NCI-H1048 (cell line): ENCODE measurements at regions not wholly inside any gene's neighbourhood (a gene's known extent, or its start where the extent isn't known, plus 50 kb on each side); places are given as distances from the start of the nearest gene placed in this dataset.

ENCODE experiments used
- DNase-seq: peaks from one replicate; lab custom pipeline; 2025; lab: John Stamatoyannopoulos, UW

DNA sequence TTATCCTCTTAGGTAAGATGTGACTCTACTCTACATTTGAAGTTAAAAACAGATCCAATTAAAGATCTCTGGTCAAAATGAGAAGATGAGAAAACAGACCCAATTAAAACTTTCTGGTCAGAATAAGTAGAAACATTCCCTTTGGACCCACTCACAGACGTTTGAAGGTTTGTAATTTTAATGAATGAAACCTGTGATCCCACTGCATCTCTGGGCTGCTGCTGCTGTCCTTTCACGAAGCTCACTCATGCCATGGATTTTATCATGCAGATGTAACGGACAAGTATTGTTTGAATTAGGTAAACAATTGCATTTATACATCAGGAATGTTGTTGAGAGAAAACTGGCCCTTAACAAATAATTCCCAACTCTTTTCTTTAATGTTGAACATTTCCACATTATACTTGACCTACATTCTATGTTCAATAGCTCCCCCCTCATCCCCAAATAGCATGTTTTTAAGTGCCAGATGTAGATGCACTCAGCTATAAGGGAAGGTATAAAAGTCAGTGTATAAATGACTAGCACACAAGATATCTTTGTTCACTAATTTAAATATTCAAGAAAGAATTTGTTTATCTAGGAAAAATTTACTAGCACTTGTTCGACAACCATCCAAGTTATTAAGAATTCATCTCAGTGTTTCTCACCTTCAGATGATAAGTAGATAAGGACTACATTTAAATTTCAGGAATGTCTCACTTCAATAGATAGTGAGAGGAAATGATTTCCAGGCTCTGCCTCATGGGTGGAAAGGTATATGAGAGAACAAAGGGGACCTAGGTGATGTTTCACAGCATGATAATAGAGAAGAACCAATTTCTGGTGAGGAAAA is 202.3 kb upstream of the LMNTD1 start:
- DNase-seq: no peak

DNA sequence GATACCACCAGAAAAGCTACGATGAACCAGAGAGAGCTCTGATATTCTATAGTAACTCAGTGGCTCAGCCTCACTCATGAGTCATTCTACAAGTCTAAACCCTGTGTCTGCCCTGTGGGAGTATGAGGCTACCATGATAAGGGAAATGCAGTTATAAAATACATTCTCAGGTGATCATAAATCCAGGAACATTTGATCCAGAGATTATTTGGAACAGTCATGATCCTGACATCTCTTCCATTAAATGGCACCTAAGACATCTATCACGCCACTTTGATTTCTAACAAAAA is 202.6 kb upstream of the RASSF8 start:
- DNase-seq: no peak

DNA sequence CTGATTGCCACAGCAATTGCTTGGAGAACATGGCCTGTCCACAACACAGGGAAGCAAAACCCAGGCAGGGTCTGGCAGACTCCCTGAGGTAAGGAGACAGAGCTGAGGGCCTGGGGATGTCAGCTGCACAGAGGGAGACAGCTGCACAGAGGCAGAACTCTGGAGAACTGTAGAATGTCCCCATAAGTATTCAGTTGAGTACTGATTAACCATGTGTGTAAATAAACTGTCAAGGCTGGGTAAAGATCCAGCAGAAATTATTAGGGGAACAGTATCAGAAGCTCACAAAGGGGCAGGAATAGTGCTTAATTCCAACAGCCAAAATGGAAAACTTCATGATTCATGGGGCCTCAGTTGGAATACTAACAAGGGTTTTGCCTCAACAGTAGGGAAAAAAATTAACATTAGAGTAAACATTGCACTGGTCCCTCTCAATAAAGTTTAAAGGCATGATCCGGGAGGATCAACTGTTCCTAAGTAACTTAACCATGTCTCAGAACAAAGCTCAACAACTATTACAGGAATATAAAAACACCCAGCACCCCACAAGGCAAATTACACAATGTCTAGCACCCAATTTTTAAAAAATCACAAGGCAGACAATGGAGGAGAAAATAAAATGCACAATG is 201.3 kb upstream of the RASSF8 start:
- DNase-seq: no peak

DNA sequence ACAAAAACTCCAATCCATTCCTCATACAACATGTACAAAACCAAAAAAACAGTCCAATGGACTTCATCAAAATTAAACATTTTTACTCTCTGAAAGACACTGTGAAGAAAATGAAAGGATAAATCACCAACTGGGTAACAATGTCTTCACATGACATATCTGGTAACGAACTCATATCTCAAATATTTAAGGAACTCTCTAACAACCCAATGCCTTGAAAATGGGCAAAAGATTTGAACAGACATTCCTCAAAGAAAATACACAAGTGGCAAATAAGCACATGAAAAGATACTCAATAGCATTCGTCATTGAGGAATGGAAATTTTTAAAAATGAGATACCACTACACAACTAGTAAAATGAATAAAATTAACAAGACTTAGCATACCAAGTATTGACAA is 198.7 kb upstream of the RASSF8 start:
- no peak for DNase-seq

DNA sequence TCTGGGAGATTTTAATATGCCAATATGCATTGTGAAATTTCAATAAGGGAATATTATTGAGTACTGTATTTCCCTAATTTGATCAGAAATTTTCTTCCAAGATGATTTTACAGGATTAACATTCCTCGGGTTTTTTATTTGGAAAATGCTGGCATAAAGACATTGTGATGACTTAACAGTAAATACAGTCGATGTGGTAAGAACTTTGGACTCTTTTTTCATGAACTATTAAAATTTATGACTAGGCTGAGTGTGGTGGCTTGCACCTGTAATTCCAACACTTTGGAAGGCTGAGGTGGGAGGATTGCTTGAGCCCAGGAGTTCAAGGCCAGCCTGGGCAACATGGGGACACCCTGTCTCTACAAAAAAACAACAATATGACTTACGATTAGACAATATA is 197.1 kb upstream of the RASSF8 start:
- no peak for DNase-seq

DNA sequence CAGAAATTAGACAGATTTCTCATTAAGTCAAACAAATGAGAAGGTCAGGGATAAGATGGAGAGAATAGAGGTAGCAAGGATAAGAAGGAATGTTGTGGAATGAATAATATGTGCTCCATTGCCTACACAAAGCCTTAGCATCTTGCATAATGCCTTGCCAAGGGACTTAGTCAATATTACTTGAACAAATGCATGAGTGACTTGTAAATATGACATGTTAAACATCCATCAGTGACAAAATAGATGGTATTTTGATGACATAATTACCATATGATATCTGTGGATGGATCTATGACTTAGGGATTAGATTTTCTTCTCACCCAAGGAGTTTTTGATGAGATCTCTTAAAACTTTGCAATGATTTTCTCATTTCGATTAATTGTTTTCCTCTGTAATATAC is 194.1 kb upstream of the RASSF8 start:
- DNase-seq: no peak

DNA sequence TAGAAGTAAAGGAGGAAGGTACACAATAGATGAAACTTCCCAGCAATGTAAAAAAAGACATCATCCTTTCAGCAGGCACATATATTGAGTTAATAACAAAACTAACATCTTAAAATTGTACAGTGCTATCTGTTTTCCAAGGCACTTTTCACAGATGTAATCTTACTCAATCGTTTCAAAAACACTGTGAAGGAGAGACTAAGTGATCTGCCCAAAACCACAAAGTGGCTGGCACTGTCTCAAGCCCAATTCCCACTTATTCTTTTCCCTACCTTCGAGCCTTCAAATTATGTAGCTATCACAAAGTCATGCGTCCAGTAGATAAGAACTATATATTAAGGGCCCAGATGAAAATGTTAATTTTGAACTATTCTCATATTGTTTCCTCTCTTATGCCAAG is 193.6 kb upstream of the RASSF8 start:
- no peak for DNase-seq

DNA sequence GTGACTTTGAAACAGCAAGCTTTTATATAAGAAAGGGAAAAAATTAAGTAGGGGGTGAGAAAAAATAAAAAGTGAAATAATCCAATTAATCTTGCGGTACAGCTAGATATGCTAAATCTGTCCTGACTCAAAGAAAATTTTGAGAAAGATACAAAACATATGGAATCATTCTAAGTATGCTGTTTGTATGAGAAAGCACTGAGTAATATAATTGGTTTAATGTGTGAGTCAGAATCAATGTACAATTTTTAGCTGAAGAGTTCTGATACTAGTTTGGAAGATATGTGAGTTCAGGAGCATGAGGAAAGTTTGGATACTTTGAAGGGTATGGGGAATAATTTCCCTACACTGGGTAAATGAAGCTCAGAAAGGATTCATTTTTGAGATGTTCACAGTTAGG is 190.9 kb upstream of the RASSF8 start:
- no peak for DNase-seq

DNA sequence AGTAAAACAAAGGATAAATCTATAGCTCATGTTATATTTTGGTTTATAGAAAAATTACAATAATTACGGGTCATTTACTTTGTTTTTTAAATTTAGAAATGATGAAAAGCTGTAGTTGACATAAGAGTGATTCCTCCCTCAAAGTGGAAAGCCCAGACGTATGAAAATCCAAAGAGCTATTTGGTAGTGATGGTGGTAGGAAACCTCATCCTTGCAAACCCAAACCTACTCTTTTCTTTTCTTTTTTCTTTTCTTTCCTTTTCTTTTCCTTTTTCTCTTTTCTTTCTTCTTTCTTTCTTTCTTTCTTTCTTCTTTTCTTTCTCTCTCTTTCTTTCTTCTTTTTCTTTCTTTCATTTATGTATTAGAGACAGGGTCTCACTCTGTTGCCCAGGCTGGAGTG is 190.3 kb upstream of the RASSF8 start:
- DNase-seq: no peak

DNA sequence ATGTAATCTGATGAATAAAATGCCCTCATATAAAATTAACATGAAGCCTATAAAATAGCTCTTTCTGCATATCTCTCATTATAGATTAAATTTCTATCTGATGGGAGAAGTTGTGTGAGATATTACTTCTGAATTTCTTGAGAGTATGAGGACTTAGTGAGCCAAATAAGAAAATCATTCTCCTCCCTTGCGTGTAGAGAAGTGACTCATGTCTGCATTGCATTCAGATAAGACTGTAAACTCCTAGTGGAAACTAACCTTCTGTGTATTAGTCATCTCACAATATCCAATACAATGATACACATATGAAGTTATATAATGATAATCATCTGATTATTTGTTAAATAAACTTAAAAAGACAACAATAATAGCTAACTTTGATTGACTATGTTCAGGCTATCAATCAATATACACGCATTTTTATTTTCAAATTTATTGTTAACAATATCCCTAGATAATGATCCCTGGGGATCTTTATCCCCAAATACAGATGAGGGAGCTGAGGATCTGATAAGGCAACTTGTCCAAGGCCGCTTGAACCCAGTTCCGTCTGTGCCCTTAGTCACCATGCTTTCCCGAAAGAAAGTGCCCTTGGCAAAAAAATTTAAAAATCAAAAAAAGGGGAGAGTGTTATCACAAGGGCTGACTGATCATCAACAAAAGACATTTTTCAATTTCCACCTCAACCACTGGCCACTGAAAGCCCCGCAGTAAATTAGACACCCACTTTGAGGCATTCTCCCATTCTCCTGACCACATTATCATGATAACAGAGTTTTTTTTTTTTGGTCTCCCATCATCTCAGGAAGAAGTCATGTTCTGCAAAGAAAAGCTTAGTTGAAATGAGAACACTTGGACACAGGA is 189.2 kb upstream of the RASSF8 start:
- DNase-seq: no peak

DNA sequence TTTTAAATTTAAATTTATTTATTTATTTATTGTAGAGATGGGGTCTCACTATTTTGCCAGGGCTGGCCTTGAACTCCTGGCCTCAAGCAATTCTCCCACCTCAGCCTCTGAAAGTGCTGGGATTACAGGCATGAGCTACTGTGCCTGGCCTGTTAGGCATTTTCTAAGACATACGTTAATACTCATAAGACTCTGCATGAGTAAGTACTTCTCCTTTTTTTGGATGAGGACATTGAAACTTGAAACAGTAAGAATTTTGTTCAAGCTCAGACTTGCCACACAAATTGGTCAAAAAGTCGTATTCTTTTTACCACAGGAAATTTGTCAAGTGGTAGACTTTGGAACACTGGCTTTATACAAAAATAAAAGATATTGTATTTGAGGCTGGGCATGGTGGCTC is 187.4 kb upstream of the RASSF8 start:
- DNase-seq: no peak

DNA sequence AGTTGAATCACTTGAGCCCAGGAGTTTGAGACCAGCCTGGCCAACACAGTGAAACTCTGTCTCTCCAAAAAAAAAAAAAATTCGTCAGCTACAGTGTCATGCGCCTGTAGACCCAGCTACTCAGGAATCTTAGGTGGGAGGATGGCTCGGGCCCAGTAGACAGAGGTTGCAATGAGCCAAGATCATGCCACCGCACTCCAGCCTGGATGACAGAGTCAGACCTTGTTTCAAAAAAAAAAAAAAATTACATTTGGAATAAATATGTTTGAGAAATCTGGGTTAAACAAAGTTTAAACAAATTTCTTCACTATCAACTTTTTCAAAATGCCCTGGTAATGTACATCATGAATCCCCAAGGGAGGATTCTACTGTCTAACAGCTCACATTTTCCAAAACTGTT is 187.0 kb upstream of the RASSF8 start:
- no peak for DNase-seq

DNA sequence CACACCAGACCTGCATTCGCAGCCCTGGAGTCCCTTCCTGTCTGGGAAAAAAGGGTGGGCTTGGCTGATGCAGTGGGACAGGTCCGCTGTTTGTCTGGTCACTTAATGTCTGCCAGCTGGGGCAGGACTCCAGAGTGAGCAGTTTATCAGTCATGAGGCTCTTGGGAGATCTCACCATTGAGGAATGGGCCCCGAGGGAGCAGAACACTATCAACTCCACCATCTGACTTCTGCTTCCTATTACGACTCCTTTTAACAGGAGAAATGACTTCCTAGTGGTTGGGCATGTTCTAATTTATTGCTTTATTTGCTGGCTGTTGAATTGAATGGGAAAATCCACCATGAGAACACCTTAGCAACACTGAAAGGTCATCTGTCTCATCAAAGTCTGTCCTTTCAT is 182.5 kb upstream of the RASSF8 start:
- DNase-seq: no peak

DNA sequence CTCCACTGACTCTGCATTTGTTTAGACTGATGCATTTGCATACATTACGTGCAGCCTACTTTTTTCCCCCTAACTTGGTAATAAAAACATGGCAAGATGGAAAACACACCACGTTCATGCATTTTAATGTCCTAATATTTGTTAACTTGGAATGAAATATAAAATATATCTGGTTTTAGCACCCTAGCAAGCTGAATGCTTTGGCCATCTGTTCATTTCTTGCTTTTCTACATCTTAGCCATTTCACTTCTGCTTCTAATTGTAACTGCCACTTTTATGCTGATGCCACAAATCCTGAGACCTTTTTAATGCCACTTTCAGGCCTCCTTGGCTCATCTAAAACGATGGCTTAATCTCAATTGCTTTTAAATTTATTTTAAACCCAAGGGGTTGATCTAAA is 177.7 kb upstream of the RASSF8 start:
- DNase-seq: no peak

DNA sequence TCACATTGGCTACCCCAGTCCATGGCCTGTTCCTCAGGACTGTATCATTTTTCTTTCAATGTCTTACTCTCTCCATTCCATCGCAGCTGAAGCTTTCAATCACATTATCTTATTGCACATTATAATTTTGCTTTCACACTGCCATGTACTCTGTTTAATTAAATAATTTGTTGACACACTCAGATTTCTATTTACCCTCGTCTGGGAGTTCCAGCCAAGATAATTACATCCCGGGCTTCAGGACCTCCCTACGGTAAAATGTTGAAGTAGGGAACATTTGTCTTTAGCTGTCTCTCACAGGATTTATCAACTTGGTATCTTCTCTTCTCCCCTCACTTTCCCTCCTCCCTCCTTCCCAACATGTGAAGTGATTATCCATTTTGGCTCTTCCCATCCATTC is 177.2 kb upstream of the RASSF8 start:
- DNase-seq: no peak

DNA sequence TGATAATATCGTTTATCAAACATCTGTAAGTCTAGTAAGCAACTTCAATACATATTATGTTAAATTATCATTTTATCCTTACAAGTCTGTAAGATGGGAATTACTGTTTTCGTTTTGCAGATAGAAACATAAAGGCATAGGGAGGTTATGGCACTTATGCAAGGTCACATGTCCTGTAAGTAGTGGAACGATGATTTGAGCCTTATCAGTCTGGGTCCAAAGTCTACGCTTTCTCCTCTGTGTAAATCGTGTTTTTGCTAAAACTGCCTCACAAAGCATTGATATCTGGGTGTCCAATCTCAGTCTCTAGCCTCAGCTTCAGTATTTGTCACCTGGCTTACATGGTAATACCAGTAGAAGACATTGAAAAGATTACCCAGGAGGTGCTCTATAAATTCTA is 174.9 kb upstream of the RASSF8 start:
- no peak for DNase-seq

DNA sequence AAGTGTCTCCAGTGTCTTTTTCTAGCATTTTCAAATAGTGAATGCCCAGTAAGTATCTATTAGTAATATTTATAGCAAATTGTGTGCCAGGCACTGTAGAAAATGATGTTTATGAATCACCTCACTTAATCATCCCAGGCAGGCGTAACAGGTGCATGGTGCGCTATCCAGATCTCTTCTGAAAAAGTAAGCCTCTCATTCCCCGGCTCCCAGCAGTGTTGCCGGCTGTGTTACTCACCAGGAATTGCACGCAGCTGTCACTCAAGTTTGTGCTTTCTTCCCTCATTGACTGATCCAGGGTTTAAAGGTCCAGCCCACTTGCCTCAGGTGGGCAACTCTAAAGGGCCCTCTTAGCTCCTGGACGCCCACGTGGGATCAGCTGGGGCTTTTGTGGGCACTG is 173.8 kb upstream of the RASSF8 start:
- no peak for DNase-seq

DNA sequence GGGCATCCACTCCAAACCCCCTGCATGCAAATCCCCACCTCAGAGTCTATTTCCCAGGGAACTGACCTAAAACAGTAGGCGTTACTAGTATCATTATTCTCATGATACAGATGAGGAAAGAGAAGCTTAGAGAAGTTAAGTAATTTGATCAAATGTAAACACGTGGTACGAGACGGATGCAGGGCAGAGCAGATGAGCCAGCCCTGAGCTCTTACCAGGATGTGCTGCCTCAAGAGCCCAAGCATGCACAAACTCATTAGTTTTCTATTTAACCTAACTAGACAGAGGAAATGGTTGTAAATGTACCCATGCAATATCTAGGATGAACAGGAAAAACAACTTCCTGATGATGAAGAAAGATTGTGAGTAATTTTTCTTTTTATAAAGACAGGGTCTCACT is 173.3 kb upstream of the RASSF8 start:
- no peak for DNase-seq

DNA sequence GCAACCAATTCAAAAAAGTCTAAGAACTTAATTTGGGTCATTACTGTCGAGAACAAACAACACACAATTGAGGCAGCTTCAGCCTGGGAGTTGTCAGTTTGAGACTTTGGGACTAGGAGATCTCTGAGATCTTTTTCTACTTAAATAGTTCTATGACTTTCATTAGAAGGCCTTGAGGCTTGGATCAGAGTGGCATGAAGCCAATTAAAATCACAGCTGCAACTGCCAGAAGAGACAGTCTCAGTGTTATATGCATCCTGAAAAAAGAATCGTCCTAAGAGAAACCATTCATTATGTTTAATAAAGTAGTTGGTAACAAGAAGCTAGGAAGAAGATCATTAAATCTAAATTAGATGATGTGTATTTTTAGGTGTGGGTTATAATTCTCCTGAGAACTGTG is 170.8 kb upstream of the RASSF8 start:
- DNase-seq: no peak

DNA sequence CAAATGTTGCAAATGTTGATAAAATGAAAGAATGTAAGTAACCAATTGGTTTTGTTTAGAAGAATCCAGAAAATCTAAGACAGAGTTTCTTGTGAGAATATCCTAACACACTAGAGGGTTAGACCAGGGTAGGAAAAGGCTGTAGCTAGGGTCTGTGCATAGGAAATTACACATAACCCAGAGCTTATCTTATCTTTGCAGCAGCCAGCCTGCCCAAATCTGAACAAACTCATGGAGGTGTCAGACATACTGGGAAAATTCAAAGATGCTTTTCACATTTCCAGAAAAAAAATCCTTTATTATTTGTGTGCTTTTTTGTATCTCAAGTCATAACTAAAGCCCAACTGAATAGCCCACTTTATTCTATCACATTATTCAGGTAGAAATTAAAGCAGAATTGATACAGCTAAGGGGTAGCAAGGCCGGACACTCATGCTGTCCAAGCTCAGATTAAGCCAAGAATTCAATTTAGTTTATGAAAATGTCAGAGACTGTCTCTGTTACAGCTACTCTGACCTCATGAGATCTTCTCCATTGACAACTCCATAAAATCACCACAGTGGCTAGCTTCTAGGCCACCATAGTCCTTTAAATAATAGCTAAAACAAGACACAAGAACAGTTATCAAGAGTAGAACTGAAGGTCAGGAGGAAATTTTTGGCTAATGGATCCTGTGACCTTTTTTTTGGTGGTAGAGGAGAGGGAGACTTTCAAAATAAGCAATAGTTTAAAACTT is 169.6 kb upstream of the RASSF8 start:
- no peak for DNase-seq

DNA sequence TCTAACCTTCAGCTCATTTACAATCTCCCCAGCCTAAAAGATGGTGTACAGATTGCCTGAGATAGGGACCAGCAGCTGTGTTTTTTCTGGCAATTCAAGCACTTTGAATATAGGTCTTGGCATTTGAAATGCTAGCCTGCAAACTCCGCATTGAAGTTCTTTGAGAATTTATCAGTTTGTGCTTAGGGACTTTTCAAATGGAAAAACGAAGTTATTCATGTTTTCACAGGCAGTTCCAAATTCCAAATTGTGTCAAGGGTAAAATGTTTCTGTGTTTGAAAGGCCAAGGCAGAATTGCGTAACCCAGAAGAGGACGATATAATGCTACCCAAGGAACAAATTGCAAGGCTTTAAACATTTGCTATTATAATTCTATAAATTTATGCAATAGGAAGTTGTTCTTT is 168.9 kb upstream of the RASSF8 start:
- DNase-seq: no peak

DNA sequence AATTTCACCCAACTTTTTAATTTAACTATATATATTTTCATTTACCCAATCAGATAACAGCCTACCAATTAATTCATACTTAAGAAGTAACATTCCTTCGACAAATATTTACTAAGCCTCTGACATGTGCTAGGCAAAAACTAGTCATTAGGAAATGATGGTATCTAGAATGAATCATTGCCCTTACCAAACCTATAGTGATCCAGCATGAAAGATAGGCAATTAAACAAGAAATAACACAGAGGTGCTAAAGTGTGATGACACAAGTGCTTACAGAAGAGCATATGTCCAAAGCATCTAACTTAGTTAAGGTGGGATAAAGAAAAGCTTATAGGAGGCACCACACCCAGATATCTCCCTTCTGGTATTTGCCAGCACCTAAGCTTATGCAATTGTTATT is 166.5 kb upstream of the RASSF8 start:
- DNase-seq: no peak

DNA sequence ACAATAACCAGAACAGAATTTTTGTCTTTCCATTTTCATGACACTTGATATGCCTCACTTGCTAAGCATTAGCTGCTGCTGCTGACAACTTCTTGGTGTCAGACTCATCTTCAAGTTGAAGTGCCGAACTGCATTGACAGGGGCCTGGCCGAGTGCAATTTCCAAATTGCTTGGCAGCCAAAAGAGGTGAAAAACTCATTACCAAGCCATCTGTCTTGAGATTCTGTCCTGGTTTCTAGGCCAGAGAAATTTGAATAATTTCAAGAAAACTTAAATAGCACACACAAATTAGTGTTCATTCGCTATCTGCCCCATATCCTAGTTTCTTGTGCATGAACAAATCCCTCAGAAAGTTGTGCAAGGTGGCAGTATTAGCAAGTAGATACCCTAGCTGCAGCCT is 165.3 kb upstream of the RASSF8 start:
- no peak for DNase-seq
